SU-DHL-6 (cell line): ENCODE measurements at regions not wholly inside any gene's neighbourhood (a gene's known extent, or its start where the extent isn't known, plus 50 kb on each side); places are given as distances from the start of the nearest gene placed in this dataset.

ENCODE experiments used
- H2AFZ ChIP-seq: fragments of 200-600 bp; sonication (generic); 2 replicates; pipeline ENCODE4 v1.6.1; 2014; ENCODE audit warnings: low read depth, mild to moderate bottlenecking, moderate library complexity, mixed read lengths, antibody characterized with exemption, low read length; ENCODE audit not compliant: severe bottlenecking
- H3F3A ChIP-seq: fragments of 200-600 bp; shearing (Covaris generic); 2 replicates; pipeline ENCODE4 v1.6.0; 2016; ENCODE audit warnings: antibody characterized with exemption, mild to moderate bottlenecking; ENCODE audit not compliant: insufficient read depth
- H3K27ac ChIP-seq: fragments of 200-600 bp; sonication (generic); 2 replicates; pipeline ENCODE4 v1.5.1; 2016; ENCODE audit warnings: low read depth, mild to moderate bottlenecking, low read length, moderate library complexity, mixed read lengths
- H3K27me3 ChIP-seq: fragments of 200-600 bp; sonication (generic), shearing (Covaris generic); 2 replicates; pipeline ENCODE4 v1.6.0; 2014; ENCODE audit warnings: mild to moderate bottlenecking, low read length
- H3K36me3 ChIP-seq: fragments of 200-600 bp; sonication (generic); 2 replicates; pipeline ENCODE4 v1.6.1; 2014; ENCODE audit warnings: mild to moderate bottlenecking, low read length, mixed read lengths
- H3K4me2 ChIP-seq: fragments of 300-600, 200-600 bp; shearing (Covaris generic), sonication (generic); 2 replicates; pipeline ENCODE4 v1.6.0; 2014; ENCODE audit warnings: low read length, low read depth, mild to moderate bottlenecking; ENCODE audit not compliant: poor library complexity, severe bottlenecking
- H3K4me3 ChIP-seq: fragments of 200-600 bp; sonication (generic); 2 replicates; pipeline ENCODE4 v1.5.1; 2014; ENCODE audit warnings: antibody characterized with exemption, low read length, mild to moderate bottlenecking, mixed read lengths; ENCODE audit not compliant: insufficient read depth, poor library complexity, severe bottlenecking
- H3K79me2 ChIP-seq: fragments of 200-600 bp; sonication (generic); 2 replicates; pipeline ENCODE4 v1.6.1; 2014; ENCODE audit warnings: mild to moderate bottlenecking, low read length, moderate library complexity; ENCODE audit not compliant: insufficient read depth
- H3K9ac ChIP-seq: fragments of 200-600 bp; sonication (generic); 2 replicates; pipeline ENCODE4 v1.7.0; 2014; ENCODE audit warnings: mild to moderate bottlenecking, low read length
- H3K9me2 ChIP-seq: fragments of 200-600 bp; sonication (generic); replicated peaks from 2 replicates; pipeline ENCODE4 v1.6.1; 2014; ENCODE audit warnings: low read length; ENCODE audit not compliant: insufficient read depth
- H3K9me3 ChIP-seq: fragments of 200-600 bp; sonication (generic); 2 replicates; pipeline ENCODE4 v1.6.1; 2014; ENCODE audit warnings: low read length, mixed read lengths; ENCODE audit not compliant: insufficient read depth
- H4K20me1 ChIP-seq: fragments of 200-600 bp; sonication (generic); 2 replicates; pipeline ENCODE4 v1.6.1; 2014; ENCODE audit warnings: low read depth, mild to moderate bottlenecking, antibody characterized with exemption, low read length, moderate library complexity, mixed read lengths
- EZH2phosphoT487 ChIP-seq: fragments of 200-600 bp; sonication (generic), shearing (Covaris generic); conservative IDR thresholded peaks from 2 replicates; pipeline ENCODE4 v1.6.1; 2018; ENCODE audit warnings: mild to moderate bottlenecking, antibody characterized with exemption, low read length, moderate library complexity, mixed read lengths
- TF ChIP-seq, protein P1 (sequence below): fragments of 200-600 bp; sonication (generic); IDR thresholded peaks from one replicate; pipeline ENCODE4 v1.5.1; 2017; ENCODE audit warnings: antibody characterized with exemption, mild to moderate bottlenecking, low read length, moderate library complexity; ENCODE audit not compliant: insufficient read depth, poor library complexity, severe bottlenecking

- Histone ChIP-seq H3K4me2 (no peak overlapping the region), H4K20me1 (no peaks in the 10 kb centered on the region), H3K27ac (no peak overlapping the region), H3K9me2 (no peaks in the 10 kb centered on the region), H3K9me3 (no peaks in the 10 kb centered on the region), H3K9ac (no peak overlapping the region), H3K27me3 (no peaks in the 10 kb centered on the region), H2AFZ (no peak overlapping the region), H3F3A (no peaks in the 10 kb centered on the region), H3K4me3 (no peak overlapping the region), H3K79me2 (no peaks in the 10 kb centered on the region), H3K36me3 (no peaks in the 10 kb centered on the region)
- TF ChIP-seq, protein P1, sequence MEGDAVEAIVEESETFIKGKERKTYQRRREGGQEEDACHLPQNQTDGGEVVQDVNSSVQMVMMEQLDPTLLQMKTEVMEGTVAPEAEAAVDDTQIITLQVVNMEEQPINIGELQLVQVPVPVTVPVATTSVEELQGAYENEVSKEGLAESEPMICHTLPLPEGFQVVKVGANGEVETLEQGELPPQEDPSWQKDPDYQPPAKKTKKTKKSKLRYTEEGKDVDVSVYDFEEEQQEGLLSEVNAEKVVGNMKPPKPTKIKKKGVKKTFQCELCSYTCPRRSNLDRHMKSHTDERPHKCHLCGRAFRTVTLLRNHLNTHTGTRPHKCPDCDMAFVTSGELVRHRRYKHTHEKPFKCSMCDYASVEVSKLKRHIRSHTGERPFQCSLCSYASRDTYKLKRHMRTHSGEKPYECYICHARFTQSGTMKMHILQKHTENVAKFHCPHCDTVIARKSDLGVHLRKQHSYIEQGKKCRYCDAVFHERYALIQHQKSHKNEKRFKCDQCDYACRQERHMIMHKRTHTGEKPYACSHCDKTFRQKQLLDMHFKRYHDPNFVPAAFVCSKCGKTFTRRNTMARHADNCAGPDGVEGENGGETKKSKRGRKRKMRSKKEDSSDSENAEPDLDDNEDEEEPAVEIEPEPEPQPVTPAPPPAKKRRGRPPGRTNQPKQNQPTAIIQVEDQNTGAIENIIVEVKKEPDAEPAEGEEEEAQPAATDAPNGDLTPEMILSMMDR = no peak
- TF ChIP-seq EZH2phosphoT487 = no peak
Observed at GRCh38 chr5:36452424-36453006, 150.8 kb upstream of the RANBP3L start.

- Histone ChIP-seq H3K9me3 (no peaks in the 10 kb centered on the region), H3K9ac (no peak overlapping the region), H4K20me1 (no peaks in the 10 kb centered on the region), H3K9me2 (no peaks in the 10 kb centered on the region), H3F3A (no peaks in the 10 kb centered on the region), H3K4me3 (no peak overlapping the region), H3K4me2 (no peak overlapping the region), H2AFZ (no peak overlapping the region), H3K27me3 (no peaks in the 10 kb centered on the region), H3K79me2 (no peaks in the 10 kb centered on the region), H3K36me3 (no peaks in the 10 kb centered on the region), H3K27ac (no peak overlapping the region)
- TF ChIP-seq, protein P1 = no peak
- no peak for TF ChIP-seq EZH2phosphoT487
Observed at GRCh38 chr5:36457511-36458270, 148.7 kb upstream of the SLC1A3 start.

GRCh38 chr5:36458746-36459145 is 147.7 kb upstream of the SLC1A3 start:
- no peak for TF ChIP-seq EZH2phosphoT487
- TF ChIP-seq, protein P1 = no peak
- no peak overlapping the region for H3K9ac ChIP-seq
- H3K36me3 ChIP-seq = no peaks in the 10 kb centered on the region
- no peaks in the 10 kb centered on the region for H3K9me3 ChIP-seq
- no peak overlapping the region for H3K27ac ChIP-seq
- no peaks in the 10 kb centered on the region for H3K79me2 ChIP-seq
- no peak overlapping the region for H2AFZ ChIP-seq
- no peaks in the 10 kb centered on the region for H4K20me1 ChIP-seq
- no peaks in the 10 kb centered on the region for H3K9me2 ChIP-seq
- no peak overlapping the region for H3K4me3 ChIP-seq
- no peaks in the 10 kb centered on the region for H3F3A ChIP-seq
- H3K27me3 ChIP-seq = no peaks in the 10 kb centered on the region
- no peak overlapping the region for H3K4me2 ChIP-seq
